Omental fat pad (tissue), 3 donors: ENCODE measurements at regions not wholly inside any gene's neighbourhood (a gene's known extent, or its start where the extent isn't known, plus 50 kb on each side); places are given as distances from the start of the nearest gene placed in this dataset.

Experiments
- ATAC-seq: fragments of 150-250 bp; one replicate; pipeline ENCODE4 v1.9.1; 2016; ENCODE audit warnings: mild to moderate bottlenecking, moderate library complexity; ENCODE audit not compliant: low FRiP score
- DNase-seq: peaks from one replicate; pipeline ENCODE4 v3.0.0-alpha.2; 2019; ENCODE audit warnings: low spot score
- CTCF ChIP-seq, 3 donors: fragments of 450-650 bp; IDR thresholded peaks; one replicate each; pipeline ENCODE4 v1.5.1; 2016 to 2017; ENCODE audit warnings: antibody characterized with exemption in 3 of 3, mild to moderate bottlenecking in 3 of 3, moderate library complexity in 2 of 3

GRCh38 chr18:70994116-70994515 is 705.3 kb downstream of the SOCS6 start:
- no peak for ATAC-seq
- no peak for TF ChIP-seq CTCF (IDR thresholded peaks at IDR 0.05)
- DNase-seq: no peak

- DNase-seq: no peak
- no peak for ATAC-seq
- no peak for TF ChIP-seq CTCF (IDR thresholded peaks at IDR 0.05)
Observed at GRCh38 chr18:70991577-70991976, 702.7 kb downstream of the SOCS6 start.

DNA sequence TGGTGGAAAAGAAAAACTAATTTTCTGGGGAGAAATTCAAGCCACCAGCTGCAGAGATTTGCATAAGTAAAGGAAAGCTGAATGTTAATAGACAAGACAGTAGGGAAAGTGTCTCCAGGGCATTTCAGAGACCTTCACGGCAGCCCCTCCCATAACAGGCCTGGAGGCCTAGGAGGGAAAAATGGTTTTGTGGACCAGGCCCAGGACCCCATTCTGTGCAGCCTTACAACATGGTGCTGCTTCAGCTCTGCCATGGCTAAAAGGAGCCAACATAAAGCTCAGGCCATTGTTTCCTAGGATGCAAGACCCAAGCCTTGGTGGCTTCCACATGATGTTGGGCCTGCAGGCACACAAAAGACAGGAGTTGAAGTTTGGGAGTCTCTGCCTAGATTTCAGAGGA is 697.1 kb downstream of the SOCS6 start:
- no peak for DNase-seq
- no peak for ATAC-seq
- TF ChIP-seq CTCF (IDR thresholded peaks at IDR 0.05): no peak

- TF ChIP-seq CTCF (IDR thresholded peaks at IDR 0.05): no peak
- ATAC-seq (no peak), DNase-seq (no peak)
Observed at GRCh38 chr18:70982292-70982691, 693.4 kb downstream of the SOCS6 start.

DNA sequence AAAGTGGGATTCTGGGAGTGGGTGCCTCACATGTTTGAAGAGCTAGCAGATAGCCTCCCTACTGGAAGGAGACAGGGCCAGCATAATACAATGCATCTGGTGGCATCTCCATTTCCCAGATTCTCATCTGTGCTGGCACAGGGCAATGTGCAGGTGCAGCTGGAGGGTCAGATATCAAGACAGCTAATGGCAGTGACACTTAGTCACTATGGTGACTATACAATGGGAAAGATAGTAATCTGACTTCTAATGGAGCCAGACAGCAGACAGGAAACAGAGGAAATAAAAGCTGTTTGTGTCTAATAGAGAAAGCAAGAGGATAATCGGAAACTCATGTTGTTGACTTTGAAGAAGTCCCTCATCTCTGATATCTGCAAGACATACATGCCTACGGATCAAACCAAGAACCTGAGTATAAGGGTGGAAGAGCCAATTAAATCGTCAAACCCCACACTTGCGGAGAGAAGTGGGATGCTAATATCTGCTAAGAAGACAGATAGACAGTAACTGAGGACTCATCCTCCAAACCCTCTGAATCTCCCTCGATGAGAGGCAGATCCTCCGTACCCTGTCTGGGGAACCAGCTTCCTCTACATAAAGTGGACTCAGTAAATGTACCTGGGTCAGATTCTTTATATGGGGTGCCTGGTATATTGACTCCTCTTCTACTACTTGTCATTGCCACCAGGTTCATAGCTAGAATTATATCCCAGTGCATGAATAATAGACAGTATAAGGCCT is 692.7 kb downstream of the SOCS6 start:
- no peak for TF ChIP-seq CTCF (IDR thresholded peaks at IDR 0.05)
- DNase-seq (no peak), ATAC-seq (no peak)

DNA sequence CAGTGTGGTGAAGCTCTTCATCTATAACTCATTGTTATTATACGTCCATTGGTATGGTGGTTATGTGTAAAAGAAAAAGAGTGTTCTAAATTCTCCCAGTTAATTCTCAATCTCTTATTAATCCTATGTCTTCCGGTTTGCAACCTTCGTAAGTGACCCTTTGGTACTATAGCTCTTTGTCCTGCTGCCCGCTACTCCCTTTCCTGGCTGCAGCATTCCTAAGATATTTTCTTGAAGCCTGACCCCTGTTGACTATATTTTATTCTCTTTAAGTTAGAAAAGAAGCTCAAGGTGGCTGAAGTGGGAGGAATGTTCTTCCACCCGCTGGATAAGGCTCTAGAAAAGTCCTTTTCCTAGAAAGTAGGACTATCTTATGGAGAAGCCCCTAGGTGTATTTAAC is 684.8 kb downstream of the SOCS6 start:
- TF ChIP-seq CTCF (IDR thresholded peaks at IDR 0.05): no peak
- no peak for DNase-seq

GRCh38 chr18:70966419-70966818 is 677.6 kb downstream of the SOCS6 start:
- no peak for DNase-seq
- ATAC-seq: no peak
- TF ChIP-seq CTCF (IDR thresholded peaks at IDR 0.05): no peak

More for the DNA sequence above, 684.8 kb downstream of the SOCS6 start:
- ATAC-seq: no peak
